HepG2 (cell line): ENCODE measurements at regions not wholly inside any gene's neighbourhood (a gene's known extent, or its start where the extent isn't known, plus 50 kb on each side); places are given as distances from the start of the nearest gene placed in this dataset.

Source experiments
- ATAC-seq: fragments of 200-7000 bp; cut with Tn5 transposase; 3 replicates; pipeline ENCODE4 v1.9.1; 2020; ENCODE audit warnings: mild to moderate bottlenecking, moderate library complexity
- BruUV-seq: library from RNA; stranded (reverse); fragments of 400-500 nt; replicated peaks from 2 replicates; lab custom pipeline; 2021; lab: Mats Ljungman, UMichigan
- CTCF ChIA-PET: fragments of 300-600 bp; formaldehyde crosslinking; extraction: SDS; loops from one replicate; lab custom pipeline; 2021; ENCODE audit warnings: low total read pairs, inconsistent platforms, low intra/inter-chr PET ratio; lab: Yijun Ruan, JAX
- POLR2A ChIA-PET: fragments of 350-600 bp; sonication (Branson Sonifier 250); formaldehyde crosslinking; loops from one replicate; lab custom pipeline; 2020; ENCODE audit warnings: antibody characterized with exemption, inconsistent platforms; lab: Yijun Ruan, JAX
- DNase-seq: peaks from one replicate; pipeline ENCODE4 v3.0.0-alpha.2; 2015; ENCODE audit warnings: low spot score
- FAIRE-seq: peaks from 3 replicates; lab custom pipeline; 2011; peaks lifted over from hg19 to GRCh38; lab: Jason Lieb, UNC
- H2AFZ ChIP-seq: one replicate; pipeline ENCODE4 v1.6.1; 2011; ENCODE audit warnings: low read length, inconsistent platforms
- H3K27ac ChIP-seq: fragments of 300-600 bp; 3 replicates; pipeline ENCODE4 v1.8.0; 2011; ENCODE audit warnings: mixed run types, mild to moderate bottlenecking, mixed read lengths, low read length, inconsistent platforms; ENCODE audit not compliant: insufficient read depth; ENCODE audit errors: extremely low read length
- H3K27me3 ChIP-seq, 2 experiments: fragments of 200-600 bp in 1 of 2; 2 replicates in 1 of 2; 3 replicates in 1 of 2; pipeline versions ENCODE4 v1.6.0 to v1.8.0; 2011; ENCODE audit warnings: low read length in 2 of 2, mild to moderate bottlenecking in 2 of 2, moderate library complexity in 2 of 2, inconsistent platforms in 1 of 2; ENCODE audit not compliant: insufficient read depth in 2 of 2, control insufficient read depth in 1 of 2
- H3K36me3 ChIP-seq, 2 experiments: fragments of 200-600 bp in 1 of 2; replicated peaks in 1 of 2; 2 replicates in 1 of 2; 3 replicates in 1 of 2; pipeline versions ENCODE4 v1.5.1 to v1.8.0; 2011; ENCODE audit warnings: low read length in 2 of 2, inconsistent platforms in 1 of 2; ENCODE audit not compliant: insufficient read depth in 2 of 2, control insufficient read depth in 1 of 2
- H3K4me1 ChIP-seq: 2 replicates; pipeline ENCODE4 v1.5.1; 2012; ENCODE audit warnings: low read length, inconsistent platforms; ENCODE audit not compliant: insufficient read depth
- H3K4me2 ChIP-seq: 2 replicates; pipeline ENCODE4 v1.6.0; 2011; ENCODE audit warnings: low read depth, low read length, inconsistent platforms
- H3K4me3 ChIP-seq, 3 experiments: fragments of 200-600 bp in 1 of 3; sonication (generic), shearing (Covaris generic) in 1 of 3; replicated peaks in 1 of 3; 2 replicates each; pipeline ENCODE4 v1.5.1; 2011 to 2016; ENCODE audit warnings: low read length in 3 of 3, inconsistent platforms in 2 of 3, low read depth in 2 of 3, mild to moderate bottlenecking in 2 of 3, control low read depth in 1 of 3, mixed read lengths in 1 of 3; ENCODE audit not compliant: insufficient read depth in 1 of 3
- H3K79me2 ChIP-seq: one replicate; pipeline ENCODE4 v1.6.1; 2011; ENCODE audit warnings: low read length, inconsistent platforms; ENCODE audit not compliant: insufficient read depth
- H3K9ac ChIP-seq: 2 replicates; pipeline ENCODE4 v1.6.0; 2011; ENCODE audit warnings: mild to moderate bottlenecking, low read depth, low read length, inconsistent platforms; ENCODE audit not compliant: insufficient read depth
- H3K9me3 ChIP-seq: 2 replicates; pipeline ENCODE4 v1.5.1; 2012; ENCODE audit warnings: mild to moderate bottlenecking, low read length
- H4K20me1 ChIP-seq: 2 replicates; pipeline ENCODE4 v1.6.0; 2011; ENCODE audit warnings: inconsistent platforms, mild to moderate bottlenecking, low read length, moderate library complexity; ENCODE audit not compliant: insufficient read depth
- CREB1 ChIP-seq, 2 experiments: fragments of 450-650 bp in 1 of 2; IDR thresholded peaks; 2 replicates each; pipeline ENCODE4 v1.6.1; 2016 to 2017; ENCODE audit warnings: control low read depth in 1 of 2, mild to moderate bottlenecking in 1 of 2, missing compliant biosample characterization in 1 of 2, missing genetic modification characterization in 1 of 2
- HOXA7 ChIP-seq: sonication (generic); formaldehyde crosslinking; IDR thresholded peaks from 2 replicates; pipeline ENCODE4 v1.8.1; 2022; ENCODE audit warnings: mild to moderate bottlenecking, missing genetic modification reagents, moderate library complexity
- KMT2A ChIP-seq: sonication (generic); formaldehyde crosslinking; IDR thresholded peaks from 2 replicates; pipeline ENCODE4 v1.4.0; 2020; ENCODE audit warnings: missing genetic modification reagents
- NFE2L1 ChIP-seq: sonication (generic); formaldehyde crosslinking; IDR thresholded peaks from 2 replicates; pipeline ENCODE4 v1.4.0; 2020; ENCODE audit warnings: missing genetic modification reagents, mild to moderate bottlenecking, borderline replicate concordance
- ZNF292 ChIP-seq: sonication (generic); formaldehyde crosslinking; IDR thresholded peaks from 2 replicates; pipeline ENCODE4 v1.8.1; 2022; ENCODE audit warnings: mild to moderate bottlenecking, low read depth, missing genetic modification reagents, borderline replicate concordance
- ZNF30 ChIP-seq: sonication (generic); formaldehyde crosslinking; IDR thresholded peaks from 2 replicates; pipeline ENCODE4 v1.5.0; 2020; ENCODE audit warnings: mild to moderate bottlenecking, missing genetic modification reagents
- WGBS: methylation state at CpG from one replicate; pipeline ENCODE4 v1.1.6; 2017; ENCODE audit warnings: low lambda C conversion rate; 5-methylcytosine and 5-hydroxymethylcytosine counted together
- in situ Hi-C: cut with HindIII; loops from 2 replicates; pipeline ENCODE4 v1.10.0; 2017; ENCODE audit warnings: low pct_unique_long_range_greater_than_20kb; ENCODE audit not compliant: extremely low pct_ligation_motif_present
- intact Hi-C: fragments of 100-400 bp; cut with micrococcal nuclease; formaldehyde crosslinking; loops from one replicate; pipeline ENCODE4 v1.10.0; 2022; ENCODE audit not compliant: unreplicated experiment
- TF ChIP-seq, protein P1 (sequence below): sonication (generic); formaldehyde crosslinking; IDR thresholded peaks from 2 replicates; pipeline ENCODE4 v1.9.0; 2021; ENCODE audit warnings: missing genetic modification reagents, mild to moderate bottlenecking, borderline replicate concordance
- TF ChIP-seq, protein P2 (sequence below): sonication (generic); formaldehyde crosslinking; IDR thresholded peaks from 2 replicates; pipeline ENCODE4 v1.5.0; 2020; ENCODE audit warnings: missing genetic modification reagents

DNA sequence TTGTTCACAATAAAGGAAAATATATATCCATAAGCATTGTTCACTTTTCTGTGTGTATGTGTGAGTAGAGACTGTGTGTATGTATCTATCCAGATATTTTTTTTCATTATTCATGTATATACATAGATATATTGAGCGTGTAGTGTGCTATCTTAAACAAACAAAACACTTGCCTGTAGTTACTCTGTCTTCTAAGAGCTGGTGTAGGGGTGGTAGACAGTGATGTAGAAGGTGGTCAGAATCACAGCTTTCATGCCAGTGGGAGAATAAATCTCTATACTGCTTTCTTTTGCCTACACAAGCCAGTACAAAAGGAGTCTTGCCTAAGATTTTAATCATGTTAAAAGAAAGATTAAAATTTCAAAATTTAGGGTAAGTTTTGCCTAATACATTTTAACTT lies 122.0 kb downstream of the UCHL5 start:
- no peaks in the 10 kb centered on the region; a peak in 1 of 5 replicates for H3K27me3 ChIP-seq
- POLR2A ChIA-PET = no interaction called here
- ATAC-seq (no peak), FAIRE-seq (no peak), DNase-seq (no peak)
- H3K27ac ChIP-seq = no peak overlapping the region
- no TSS peak for BruUV-seq
- H3K4me1 ChIP-seq = no peaks in the 10 kb centered on the region
- no peak overlapping the region for H3K9ac ChIP-seq
- intact Hi-C loops = no loop called here
- no peak overlapping the region for H3K4me3 ChIP-seq
- no peaks in the 10 kb centered on the region for H4K20me1 ChIP-seq
- whole genome bisulfite sequencing = 15% methylated on average over 1 of the region's 1 CpG
- no peaks in the 10 kb centered on the region for H3K9me3 ChIP-seq
- H2AFZ ChIP-seq = no peak overlapping the region
- in situ Hi-C loops = no loop called here
- no peak overlapping the region for H3K4me2 ChIP-seq
- H3K36me3 ChIP-seq = no peaks in the 10 kb centered on the region; a peak in 1 of 5 replicates
- TF ChIP-seq, protein P1, sequence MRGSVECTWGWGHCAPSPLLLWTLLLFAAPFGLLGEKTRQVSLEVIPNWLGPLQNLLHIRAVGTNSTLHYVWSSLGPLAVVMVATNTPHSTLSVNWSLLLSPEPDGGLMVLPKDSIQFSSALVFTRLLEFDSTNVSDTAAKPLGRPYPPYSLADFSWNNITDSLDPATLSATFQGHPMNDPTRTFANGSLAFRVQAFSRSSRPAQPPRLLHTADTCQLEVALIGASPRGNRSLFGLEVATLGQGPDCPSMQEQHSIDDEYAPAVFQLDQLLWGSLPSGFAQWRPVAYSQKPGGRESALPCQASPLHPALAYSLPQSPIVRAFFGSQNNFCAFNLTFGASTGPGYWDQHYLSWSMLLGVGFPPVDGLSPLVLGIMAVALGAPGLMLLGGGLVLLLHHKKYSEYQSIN = no peak
- TF ChIP-seq NFE2L1 (CRISPR knock-in tag) = no peak
- no peak for TF ChIP-seq ZNF30 (CRISPR knock-in tag)
- TF ChIP-seq ZNF292 = no peak
- TF ChIP-seq, protein P2, sequence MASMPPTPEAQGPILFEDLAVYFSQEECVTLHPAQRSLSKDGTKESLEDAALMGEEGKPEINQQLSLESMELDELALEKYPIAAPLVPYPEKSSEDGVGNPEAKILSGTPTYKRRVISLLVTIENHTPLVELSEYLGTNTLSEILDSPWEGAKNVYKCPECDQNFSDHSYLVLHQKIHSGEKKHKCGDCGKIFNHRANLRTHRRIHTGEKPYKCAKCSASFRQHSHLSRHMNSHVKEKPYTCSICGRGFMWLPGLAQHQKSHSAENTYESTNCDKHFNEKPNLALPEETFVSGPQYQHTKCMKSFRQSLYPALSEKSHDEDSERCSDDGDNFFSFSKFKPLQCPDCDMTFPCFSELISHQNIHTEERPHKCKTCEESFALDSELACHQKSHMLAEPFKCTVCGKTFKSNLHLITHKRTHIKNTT (CRISPR knock-in tag) = no peak
- no peak for TF ChIP-seq CREB1 (IDR thresholded peaks at IDR 0.05)
- no peak for TF ChIP-seq CREB1 (CRISPR knock-in tag; IDR thresholded peaks at IDR 0.05)
- TF ChIP-seq KMT2A = no peak
- TF ChIP-seq HOXA7 (CRISPR knock-in tag) = no peak
- CTCF ChIA-PET = no interaction called here
- no peaks in the 10 kb centered on the region for H3K79me2 ChIP-seq
